A549 (cell line): ENCODE measurements at regions not wholly inside any gene's neighbourhood (a gene's known extent, or its start where the extent isn't known, plus 50 kb on each side); places are given as distances from the start of the nearest gene placed in this dataset.

Source experiments
- ATAC-seq, 2 experiments: fragments of 200-7000 bp in 1 of 2; fragments of >200 bp in 1 of 2; cut with Nextera tagmentation in 1 of 2; cut with Tn5 transposase in 1 of 2; 3 replicates each; pipeline versions ENCODE4 v1.8.0 to v1.9.1; 2018 to 2020; ENCODE audit warnings: mild to moderate bottlenecking in 1 of 2, moderate library complexity in 1 of 2
- CTCF ChIA-PET: fragments of 300-600 bp; sonication (Branson Sonifier 250); formaldehyde crosslinking; extraction: SDS; loops from one replicate; lab custom pipeline; 2021; ENCODE audit warnings: antibody characterized with exemption, inconsistent platforms; lab: Yijun Ruan, JAX
- POLR2A ChIA-PET: fragments of 350-600 bp; formaldehyde crosslinking; extraction: SDS; loops from one replicate; lab custom pipeline; 2021; ENCODE audit warnings: antibody characterized with exemption, inconsistent platforms; lab: Yijun Ruan, JAX
- DNase-seq, 2 experiments: peaks; one replicate each; pipeline versions ENCODE4 v3.0.0 to v3.0.0-alpha.2; 2011 to 2016; ENCODE audit warnings: low read depth in 1 of 2, low spot score in 1 of 2
- FAIRE-seq: peaks from 2 replicates; lab custom pipeline; 2011; peaks lifted over from hg19 to GRCh38; lab: Jason Lieb, UNC
- H3K27ac ChIP-seq, 2 experiments: fragments of >200 bp; sonication (Bioruptor Twin); formaldehyde crosslinking; 3 replicates each; pipeline ENCODE4 v1.5.1; 2016 to 2017
- H3K4me1 ChIP-seq: fragments of >200 bp; sonication (Bioruptor Twin); formaldehyde crosslinking; 3 replicates; pipeline ENCODE4 v1.6.1; 2016
- H3K4me2 ChIP-seq: fragments of >200 bp; sonication (Bioruptor Twin); formaldehyde crosslinking; 3 replicates; pipeline ENCODE4 v1.6.1; 2016
- H3K4me3 ChIP-seq: fragments of >200 bp; sonication (Bioruptor Twin); formaldehyde crosslinking; 3 replicates; pipeline ENCODE4 v1.5.1; 2016
- H3K9me3 ChIP-seq: fragments of >200 bp; sonication (Bioruptor Twin); formaldehyde crosslinking; 3 replicates; pipeline ENCODE4 v1.6.1; 2016
- CBX2 ChIP-seq: fragments of 200-600 bp; sonication (generic); IDR thresholded peaks from 2 replicates; pipeline ENCODE4 v1.6.1; 2016; ENCODE audit warnings: low read depth, mild to moderate bottlenecking, borderline replicate concordance
- CHD2 ChIP-seq: fragments of 150-350 bp; IDR thresholded peaks from 2 replicates; pipeline ENCODE4 v1.6.1; 2014; ENCODE audit warnings: low read length; ENCODE audit not compliant: partially characterized antibody
- EHF ChIP-seq: fragments of 250-450 bp; sonication (Bioruptor Pico); IDR thresholded peaks from 2 replicates; pipeline ENCODE4 v1.5.0; 2020; ENCODE audit warnings: mild to moderate bottlenecking
- EP300 ChIP-seq, 2 experiments: fragments of >200 bp; sonication (Bioruptor Twin); formaldehyde crosslinking; IDR thresholded peaks; 2 replicates in 1 of 2; 3 replicates in 1 of 2; pipeline ENCODE4 v1.6.1; 2016 to 2017
- FOSB ChIP-seq: fragments of 250-450 bp; sonication (Bioruptor Pico); IDR thresholded peaks from 2 replicates; pipeline ENCODE4 v1.5.0; 2020; ENCODE audit warnings: mild to moderate bottlenecking, moderate library complexity
- FOXS1 ChIP-seq: fragments of 250-450 bp; sonication (Bioruptor Pico); IDR thresholded peaks from 2 replicates; pipeline ENCODE4 v1.5.0; 2020; ENCODE audit warnings: mild to moderate bottlenecking, moderate library complexity
- GATA3 ChIP-seq: IDR thresholded peaks from 2 replicates; pipeline ENCODE4 v1.6.1; 2012; ENCODE audit warnings: borderline replicate concordance
- HEYL ChIP-seq: fragments of 250-450 bp; sonication (Bioruptor Pico); IDR thresholded peaks from 2 replicates; pipeline ENCODE4 v1.8.0; 2021; ENCODE audit warnings: mild to moderate bottlenecking, moderate library complexity
- HOXA7 ChIP-seq: fragments of 250-450 bp; sonication (Bioruptor Pico); IDR thresholded peaks from 2 replicates; pipeline ENCODE4 v1.5.0; 2020; ENCODE audit warnings: mild to moderate bottlenecking, moderate library complexity
- HOXB5 ChIP-seq: fragments of 250-450 bp; sonication (Bioruptor Pico); IDR thresholded peaks from 2 replicates; pipeline ENCODE4 v1.5.0; 2020; ENCODE audit warnings: mild to moderate bottlenecking, moderate library complexity
- JUNB ChIP-seq: fragments of >200 bp; sonication (Bioruptor Twin); formaldehyde crosslinking; IDR thresholded peaks from 2 replicates; pipeline ENCODE4 v1.6.1; 2016
- MAZ ChIP-seq: fragments of 150-350 bp; IDR thresholded peaks from 2 replicates; pipeline ENCODE4 v1.6.1; 2014; ENCODE audit warnings: antibody characterized with exemption, low read depth, low read length, borderline replicate concordance
- NFE2L2 ChIP-seq: fragments of 150-350 bp; conservative IDR thresholded peaks from 2 replicates; pipeline ENCODE4 v1.6.1; 2014; ENCODE audit warnings: low read length
- PHF8 ChIP-seq: fragments of 200-600 bp; sonication (generic); IDR thresholded peaks from 2 replicates; pipeline ENCODE4 v1.6.1; 2016; ENCODE audit warnings: low read depth, mild to moderate bottlenecking, antibody characterized with exemption, moderate library complexity, borderline replicate concordance
- RAD21 ChIP-seq, 2 experiments: fragments of >200 bp in 1 of 2; sonication (Bioruptor Twin) in 1 of 2; formaldehyde crosslinking in 1 of 2; IDR thresholded peaks in 1 of 2; conservative IDR thresholded peaks in 1 of 2; 2 replicates in 1 of 2; 3 replicates in 1 of 2; pipeline ENCODE4 v1.6.1; 2012 to 2018; ENCODE audit warnings: inconsistent platforms in 1 of 2
- RCOR1 ChIP-seq: fragments of 150-350 bp; IDR thresholded peaks from 2 replicates; pipeline ENCODE4 v1.6.1; 2014; ENCODE audit warnings: antibody characterized with exemption, low read length, low read depth
- RFX5 ChIP-seq: fragments of 450-650 bp; IDR thresholded peaks from 2 replicates; pipeline ENCODE4 v1.7.1; 2014; ENCODE audit warnings: antibody characterized with exemption, mild to moderate bottlenecking, moderate library complexity
- SMC3 ChIP-seq: fragments of >200 bp; sonication (Bioruptor Twin); formaldehyde crosslinking; IDR thresholded peaks from 3 replicates; pipeline ENCODE4 v1.6.1; 2018; ENCODE audit warnings: inconsistent platforms
- SREBF2 ChIP-seq: fragments of 450-650 bp; IDR thresholded peaks from 2 replicates; pipeline ENCODE4 v1.6.1; 2014; ENCODE audit warnings: mild to moderate bottlenecking, moderate library complexity
- TFCP2L1 ChIP-seq: fragments of 250-450 bp; sonication (Bioruptor Pico); IDR thresholded peaks from 2 replicates; pipeline ENCODE4 v1.5.0; 2021; ENCODE audit warnings: mild to moderate bottlenecking
- TP53 ChIP-seq: fragments of 250-450 bp; sonication (Bioruptor Pico); IDR thresholded peaks from 2 replicates; pipeline ENCODE4 v1.5.0; 2021; ENCODE audit warnings: mild to moderate bottlenecking, moderate library complexity
- ZC3H11A ChIP-seq: fragments of 450-650 bp; IDR thresholded peaks from 2 replicates; pipeline ENCODE4 v1.6.1; 2014; ENCODE audit warnings: antibody characterized with exemption, mild to moderate bottlenecking
- ZNF302 ChIP-seq: fragments of 250-450 bp; sonication (Bioruptor Pico); IDR thresholded peaks from 2 replicates; pipeline ENCODE4 v1.9.0; 2021; ENCODE audit warnings: inconsistent platforms, mild to moderate bottlenecking, moderate library complexity
- ZSCAN20 ChIP-seq: fragments of 250-450 bp; sonication (Bioruptor Pico); IDR thresholded peaks from 2 replicates; pipeline ENCODE4 v1.8.0; 2022; ENCODE audit warnings: mild to moderate bottlenecking, moderate library complexity
- WGBS: methylation state at CpG from one replicate; pipeline ENCODE4 v1.1.6; 2017; ENCODE audit errors: missing lambda C conversion rate; 5-methylcytosine and 5-hydroxymethylcytosine counted together
- TF ChIP-seq, protein P1 (sequence below): fragments of 250-450 bp; sonication (Bioruptor Pico); IDR thresholded peaks from 2 replicates; pipeline ENCODE4 v1.5.0; 2021; ENCODE audit warnings: mild to moderate bottlenecking, moderate library complexity, borderline replicate concordance
- TF ChIP-seq, protein P2 (sequence below): IDR thresholded peaks from 2 replicates; pipeline ENCODE4 v1.6.1; 2012
- TF ChIP-seq, protein P3 (sequence below): fragments of >200 bp; sonication (Bioruptor Twin); formaldehyde crosslinking; IDR thresholded peaks from 3 replicates; pipeline ENCODE4 v1.5.1; 2016

DNA sequence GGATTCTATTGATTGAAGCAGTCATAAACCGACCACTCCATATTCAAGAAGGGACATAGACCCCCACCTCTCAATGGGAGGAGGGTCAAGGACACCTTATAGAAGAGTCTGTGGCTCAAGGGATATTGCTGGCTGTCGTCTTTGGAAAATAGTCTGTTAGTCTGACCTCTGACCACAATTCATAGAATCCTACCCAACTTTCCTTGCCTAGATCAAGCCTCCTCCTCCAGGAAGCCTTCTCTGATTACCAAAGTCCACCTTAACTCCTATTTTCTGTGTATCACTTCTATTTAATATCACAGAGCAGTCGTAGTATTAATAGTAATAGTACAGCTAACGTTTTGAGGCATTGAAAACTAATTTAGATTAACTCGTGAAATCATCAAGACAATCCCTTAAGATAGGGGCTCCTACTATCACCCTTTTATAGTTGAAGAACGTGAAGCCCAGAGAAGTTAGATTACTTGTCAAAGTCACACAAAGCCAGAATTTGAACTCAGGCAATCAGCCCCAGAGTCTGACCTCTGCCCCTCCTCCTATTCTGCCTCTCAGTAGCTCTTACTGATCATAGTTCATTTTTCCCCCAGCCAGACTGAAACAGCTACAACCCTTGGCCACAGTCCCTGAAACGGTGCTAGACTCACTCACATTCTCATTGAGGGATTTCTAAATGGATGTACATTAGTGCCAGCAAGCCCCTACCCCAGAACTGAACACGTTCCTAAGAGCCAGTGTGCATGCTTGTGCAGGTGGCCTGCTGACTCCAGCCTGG is 636.6 kb downstream of the MID1IP1 start:
- no peak for ATAC-seq

DNA sequence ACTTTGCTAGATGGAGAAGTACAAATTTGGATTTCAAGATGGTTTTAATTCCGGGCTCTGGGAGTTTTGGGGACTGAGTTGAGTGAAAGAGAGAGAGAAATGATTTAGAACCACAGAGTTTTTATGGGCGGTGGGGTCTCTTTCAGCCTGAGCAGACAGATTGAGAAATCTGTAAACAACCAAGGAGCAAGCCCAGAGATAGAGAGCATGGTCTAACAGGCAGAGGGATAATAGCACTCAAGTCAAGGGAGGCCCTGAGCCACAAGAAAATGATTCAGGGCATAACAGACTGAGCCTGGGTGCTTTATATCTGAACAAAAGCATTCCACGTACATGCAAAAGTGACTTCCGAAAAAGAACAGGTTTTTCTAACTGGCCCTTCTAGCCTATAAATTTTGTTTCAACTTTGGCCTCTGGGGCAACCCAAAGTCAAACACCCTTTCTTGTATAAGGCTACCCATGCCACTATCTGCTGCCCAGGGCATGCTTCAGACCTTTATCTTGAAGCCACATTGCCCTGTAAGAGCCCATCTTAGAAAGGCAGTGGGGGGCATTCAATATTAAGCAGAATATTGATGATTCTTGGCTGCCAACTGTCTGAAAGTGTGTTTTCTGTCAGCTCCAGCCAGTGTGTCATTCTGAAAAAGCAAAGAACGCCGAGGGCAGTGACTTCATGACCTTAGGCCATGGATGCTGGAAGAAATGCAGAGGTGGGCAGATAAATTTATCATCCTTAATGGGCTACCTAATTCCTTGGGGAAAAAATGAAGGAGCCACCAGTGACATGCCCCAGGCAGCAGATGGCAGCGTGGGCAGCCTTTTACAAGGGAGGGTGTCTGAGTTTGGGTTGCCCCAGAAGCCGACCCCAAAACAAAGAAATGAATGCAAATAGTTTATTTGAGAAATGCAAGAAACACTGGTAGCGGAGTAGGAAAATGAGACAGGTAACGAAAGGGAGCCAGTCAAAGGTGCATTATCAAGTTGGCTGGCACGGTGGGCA is 637.6 kb downstream of the MID1IP1 start:
- POLR2A ChIA-PET, result no interaction called here
- H3K4me1 ChIP-seq, result no peaks in the 10 kb centered on the region
- no peak for ATAC-seq
- H3K9me3 ChIP-seq, result no peaks in the 10 kb centered on the region
- WGBS, result 38% methylated on average over 11 of the region's 11 CpGs
- H3K4me3 ChIP-seq, result no peak overlapping the region
- no peak for FAIRE-seq
- no peak overlapping the region for H3K4me2 ChIP-seq
- DNase-seq, result no peak
- CTCF ChIA-PET, result interaction anchor here (1.0 kb wide), 1 partner anchor 27 kb away, joined by 3 read pairs; no protein-coding TSS in a partner anchor
- H3K27ac ChIP-seq, result no peak overlapping the region
- TF ChIP-seq TP53 (CRISPR knock-in tag), result no peak
- no peak for TF ChIP-seq SREBF2
- no peak for TF ChIP-seq ZC3H11A
- no peak for TF ChIP-seq CHD2
- no peak for TF ChIP-seq ZNF302 (CRISPR knock-in tag)
- TF ChIP-seq HEYL, result no peak
- TF ChIP-seq, protein P1, sequence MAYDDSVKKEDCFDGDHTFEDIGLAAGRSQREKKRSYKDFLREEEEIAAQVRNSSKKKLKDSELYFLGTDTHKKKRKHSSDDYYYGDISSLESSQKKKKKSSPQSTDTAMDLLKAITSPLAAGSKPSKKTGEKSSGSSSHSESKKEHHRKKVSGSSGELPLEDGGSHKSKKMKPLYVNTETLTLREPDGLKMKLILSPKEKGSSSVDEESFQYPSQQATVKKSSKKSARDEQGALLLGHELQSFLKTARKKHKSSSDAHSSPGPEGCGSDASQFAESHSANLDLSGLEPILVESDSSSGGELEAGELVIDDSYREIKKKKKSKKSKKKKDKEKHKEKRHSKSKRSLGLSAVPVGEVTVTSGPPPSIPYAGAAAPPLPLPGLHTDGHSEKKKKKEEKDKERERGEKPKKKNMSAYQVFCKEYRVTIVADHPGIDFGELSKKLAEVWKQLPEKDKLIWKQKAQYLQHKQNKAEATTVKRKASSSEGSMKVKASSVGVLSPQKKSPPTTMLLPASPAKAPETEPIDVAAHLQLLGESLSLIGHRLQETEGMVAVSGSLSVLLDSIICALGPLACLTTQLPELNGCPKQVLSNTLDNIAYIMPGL (CRISPR knock-in tag), result no peak
- no peak for TF ChIP-seq EHF (CRISPR knock-in tag)
- TF ChIP-seq PHF8, result no peak
- TF ChIP-seq, protein P2, sequence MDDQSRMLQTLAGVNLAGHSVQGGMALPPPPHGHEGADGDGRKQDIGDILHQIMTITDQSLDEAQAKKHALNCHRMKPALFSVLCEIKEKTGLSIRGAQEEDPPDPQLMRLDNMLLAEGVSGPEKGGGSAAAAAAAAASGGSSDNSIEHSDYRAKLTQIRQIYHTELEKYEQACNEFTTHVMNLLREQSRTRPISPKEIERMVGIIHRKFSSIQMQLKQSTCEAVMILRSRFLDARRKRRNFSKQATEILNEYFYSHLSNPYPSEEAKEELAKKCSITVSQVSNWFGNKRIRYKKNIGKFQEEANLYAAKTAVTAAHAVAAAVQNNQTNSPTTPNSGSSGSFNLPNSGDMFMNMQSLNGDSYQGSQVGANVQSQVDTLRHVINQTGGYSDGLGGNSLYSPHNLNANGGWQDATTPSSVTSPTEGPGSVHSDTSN, result no peak
- TF ChIP-seq, protein P3, sequence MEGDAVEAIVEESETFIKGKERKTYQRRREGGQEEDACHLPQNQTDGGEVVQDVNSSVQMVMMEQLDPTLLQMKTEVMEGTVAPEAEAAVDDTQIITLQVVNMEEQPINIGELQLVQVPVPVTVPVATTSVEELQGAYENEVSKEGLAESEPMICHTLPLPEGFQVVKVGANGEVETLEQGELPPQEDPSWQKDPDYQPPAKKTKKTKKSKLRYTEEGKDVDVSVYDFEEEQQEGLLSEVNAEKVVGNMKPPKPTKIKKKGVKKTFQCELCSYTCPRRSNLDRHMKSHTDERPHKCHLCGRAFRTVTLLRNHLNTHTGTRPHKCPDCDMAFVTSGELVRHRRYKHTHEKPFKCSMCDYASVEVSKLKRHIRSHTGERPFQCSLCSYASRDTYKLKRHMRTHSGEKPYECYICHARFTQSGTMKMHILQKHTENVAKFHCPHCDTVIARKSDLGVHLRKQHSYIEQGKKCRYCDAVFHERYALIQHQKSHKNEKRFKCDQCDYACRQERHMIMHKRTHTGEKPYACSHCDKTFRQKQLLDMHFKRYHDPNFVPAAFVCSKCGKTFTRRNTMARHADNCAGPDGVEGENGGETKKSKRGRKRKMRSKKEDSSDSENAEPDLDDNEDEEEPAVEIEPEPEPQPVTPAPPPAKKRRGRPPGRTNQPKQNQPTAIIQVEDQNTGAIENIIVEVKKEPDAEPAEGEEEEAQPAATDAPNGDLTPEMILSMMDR, result no peak
- TF ChIP-seq FOSB (CRISPR knock-in tag), result no peak
- TF ChIP-seq SMC3, result no peak
- TF ChIP-seq RFX5, result no peak
- no peak for TF ChIP-seq FOXS1 (CRISPR knock-in tag)
- no peak for TF ChIP-seq JUNB
- TF ChIP-seq HOXA7 (CRISPR knock-in tag), result no peak
- no peak for TF ChIP-seq EP300 (IDR thresholded peaks at IDR 0.05)
- TF ChIP-seq GATA3, result no peak
- TF ChIP-seq CBX2, result no peak

More for the DNA sequence above, 636.6 kb downstream of the MID1IP1 start:
- no peaks in the 10 kb centered on the region for H3K4me1 ChIP-seq
- H3K9me3 ChIP-seq, result no peaks in the 10 kb centered on the region
- H3K4me2 ChIP-seq, result no peak overlapping the region
- CTCF ChIA-PET, result no interaction called here
- FAIRE-seq (no peak), DNase-seq (no peak)
- POLR2A ChIA-PET, result no interaction called here
- TF ChIP-seq RCOR1, result no peak
- TF ChIP-seq NFE2L2, result no peak
- TF ChIP-seq RAD21 (conservative IDR thresholded peaks at IDR 0.05 in 1 of 2, IDR thresholded peaks at IDR 0.05 in 1 of 2), result no peak
- no peak for TF ChIP-seq MAZ
- TF ChIP-seq RFX5, result no peak
- TF ChIP-seq TP53 (CRISPR knock-in tag), result no peak
- no peak for TF ChIP-seq SMC3
- no peak for TF ChIP-seq HOXB5 (CRISPR knock-in tag)
- TF ChIP-seq, protein P1 (CRISPR knock-in tag), result no peak
- no peak for TF ChIP-seq ZSCAN20 (CRISPR knock-in tag)
- TF ChIP-seq CBX2, result no peak
- TF ChIP-seq TFCP2L1 (CRISPR knock-in tag), result no peak
- no peak for TF ChIP-seq SREBF2
- H3K27ac ChIP-seq, result no peak overlapping the region
- no peak overlapping the region for H3K4me3 ChIP-seq
- WGBS, result 9% methylated on average over 7 of the region's 8 CpGs
